Immature natural killer cell (primary cell): ENCODE measurements at regions not wholly inside any gene's neighbourhood (a gene's known extent, or its start where the extent isn't known, plus 50 kb on each side); places are given as distances from the start of the nearest gene placed in this dataset.

Experiments
- DNase-seq, 3 donors: peaks; one replicate each; pipeline ENCODE4 v3.0.0; 2022; ENCODE audit warnings: mixed read lengths in 1 of 3
- H3K27ac Mint-ChIP-seq, 6 donors: one replicate each; pipeline ENCODE4 v1.8.0; 2020; ENCODE audit warnings: mixed read lengths in 6 of 6, mild to moderate bottlenecking in 5 of 6, inconsistent platforms in 4 of 6, moderate library complexity in 3 of 6
- H3K27me3 Mint-ChIP-seq, 3 donors: one replicate each; pipeline ENCODE4 v1.8.0; 2020 to 2021; ENCODE audit warnings: low read depth in 3 of 3, mild to moderate bottlenecking in 3 of 3, mixed read lengths in 3 of 3, moderate library complexity in 3 of 3, inconsistent platforms in 1 of 3
- H3K36me3 Mint-ChIP-seq, 3 donors: one replicate each; pipeline ENCODE4 v1.8.0; 2020; ENCODE audit warnings: mixed read lengths in 3 of 3, inconsistent platforms in 2 of 3, mild to moderate bottlenecking in 2 of 3
- H3K4me1 Mint-ChIP-seq, 2 donors: one replicate each; pipeline ENCODE4 v1.8.0; 2020; ENCODE audit warnings: inconsistent platforms in 2 of 2, mild to moderate bottlenecking in 2 of 2, mixed read lengths in 2 of 2, moderate library complexity in 1 of 2
- H3K4me3 Mint-ChIP-seq, 5 donors: one replicate each; pipeline ENCODE4 v1.8.0; 2020; ENCODE audit warnings: mild to moderate bottlenecking in 5 of 5, mixed read lengths in 5 of 5, inconsistent platforms in 3 of 5, moderate library complexity in 3 of 5
- H3K9me3 Mint-ChIP-seq, 6 donors: one replicate each; pipeline ENCODE4 v1.8.0; 2020; ENCODE audit warnings: mild to moderate bottlenecking in 6 of 6, mixed read lengths in 6 of 6, inconsistent platforms in 4 of 6, moderate library complexity in 3 of 6

- Mint-ChIP-seq H3K4me1 (no peaks in the 10 kb centered on the region), H3K36me3 (no peaks in the 10 kb centered on the region), H3K27ac (no peak overlapping the region), H3K27me3 (peaks cover 2 to 5% (median 3%) of the 10 kb centered on the region in 3 donors), H3K9me3 (peaks cover 0 to 3% (median 0%) of the 10 kb centered on the region in 6 donors), H3K4me3 (no peak overlapping the region)
- no peak for DNase-seq
Observed at GRCh38 chr13:47170971-47171370, 274.1 kb upstream of the HTR2A start.

DNA sequence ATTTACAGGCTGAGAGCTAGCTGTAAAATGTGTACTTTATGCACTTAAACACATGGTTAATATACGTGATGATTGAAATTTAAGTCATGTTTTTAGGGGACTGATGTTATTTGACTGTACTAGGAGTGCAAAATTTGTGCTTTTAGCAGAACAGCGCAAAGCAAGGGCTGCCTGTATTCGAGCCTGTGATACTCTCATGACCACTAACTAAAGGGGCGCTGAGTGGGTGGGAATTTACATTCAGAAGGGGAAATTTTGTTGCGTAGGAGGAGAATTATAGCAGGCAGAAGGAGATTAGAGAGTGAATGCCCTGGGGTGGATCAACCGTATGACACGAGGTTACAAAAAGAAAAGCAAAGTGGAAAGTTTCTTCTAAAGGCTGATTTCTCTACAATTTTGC lies 271.8 kb upstream of the HTR2A start:
- H3K4me1 Mint-ChIP-seq, result no peaks in the 10 kb centered on the region
- DNase-seq, result no peak
- H3K36me3 Mint-ChIP-seq, result no peaks in the 10 kb centered on the region

GRCh38 chr13:47168066-47168465 lies 271.2 kb upstream of the HTR2A start:
- Mint-ChIP-seq H3K4me3 (no peak overlapping the region), H3K4me1 (no peaks in the 10 kb centered on the region), H3K27me3 (peaks cover 2 to 5% (median 2%) of the 10 kb centered on the region in 3 donors), H3K36me3 (no peaks in the 10 kb centered on the region), H3K9me3 (peaks cover 0 to 3% (median 0%) of the 10 kb centered on the region in 6 donors), H3K27ac (no peak overlapping the region)
- no peak for DNase-seq

More for the DNA sequence above, 271.8 kb upstream of the HTR2A start:
- Mint-ChIP-seq H3K27ac (no peak overlapping the region), H3K9me3 (peaks cover 0 to 3% (median 0%) of the 10 kb centered on the region in 6 donors), H3K27me3 (peaks cover 2 to 4% (median 3%) of the 10 kb centered on the region in 3 donors), H3K4me3 (no peak overlapping the region)

GRCh38 chr13:47166336-47166735 lies 269.5 kb upstream of the HTR2A start:
- peaks cover 0 to 7% (median under 1%) of the 10 kb centered on the region in 3 donors for H3K27me3 Mint-ChIP-seq
- peaks cover 0 to 3% (median 0%) of the 10 kb centered on the region in 6 donors for H3K9me3 Mint-ChIP-seq
- H3K4me3 Mint-ChIP-seq, result no peak overlapping the region
- no peaks in the 10 kb centered on the region for H3K4me1 Mint-ChIP-seq
- DNase-seq, result no peak
- H3K27ac Mint-ChIP-seq, result no peak overlapping the region
- no peaks in the 10 kb centered on the region for H3K36me3 Mint-ChIP-seq

DNA sequence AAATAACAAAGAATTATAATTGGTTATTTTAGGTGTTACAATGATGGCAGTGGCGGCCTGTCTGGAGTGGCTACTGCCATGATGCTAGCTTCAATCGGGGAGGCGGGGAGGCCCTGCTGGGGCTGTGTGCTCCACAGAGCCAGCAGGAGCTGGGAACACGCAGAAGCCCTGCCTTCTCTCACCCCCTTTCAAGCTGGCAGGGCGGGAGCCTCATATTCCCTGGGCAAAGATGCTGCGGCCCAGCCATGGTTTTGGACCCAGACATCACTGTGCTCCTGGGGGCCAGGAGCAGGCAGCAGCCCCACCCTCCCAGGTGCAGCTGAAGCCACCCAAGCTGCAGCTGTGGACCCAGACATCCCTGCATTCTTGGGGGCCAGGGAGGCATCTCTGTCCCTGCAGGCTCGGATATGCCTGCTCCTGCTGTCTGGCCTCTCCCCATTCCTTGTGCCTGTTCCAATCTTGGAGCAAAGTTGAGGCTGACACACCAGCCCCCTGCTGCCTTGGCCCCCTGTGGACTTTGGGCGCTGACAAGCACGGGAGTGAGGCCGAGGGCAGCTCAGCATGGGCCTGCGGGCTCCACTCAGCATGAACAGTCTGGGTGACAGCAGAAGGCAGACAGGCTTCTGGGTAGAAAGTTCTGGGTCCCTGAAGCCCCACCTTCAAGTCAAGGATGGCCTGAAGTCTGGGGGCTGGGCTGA lies 263.1 kb upstream of the HTR2A start:
- Mint-ChIP-seq H3K9me3 (peaks cover 0 to 11% (median 5%) of the 10 kb centered on the region in 6 donors), H3K4me1 (peaks cover 0 to 8% of the 10 kb centered on the region in 2 donors), H3K4me3 (no peak overlapping the region), H3K27me3 (peaks cover 0 to 4% (median 2%) of the 10 kb centered on the region in 3 donors), H3K27ac (no peak overlapping the region), H3K36me3 (no peaks in the 10 kb centered on the region)
- DNase-seq, result no peak

DNA sequence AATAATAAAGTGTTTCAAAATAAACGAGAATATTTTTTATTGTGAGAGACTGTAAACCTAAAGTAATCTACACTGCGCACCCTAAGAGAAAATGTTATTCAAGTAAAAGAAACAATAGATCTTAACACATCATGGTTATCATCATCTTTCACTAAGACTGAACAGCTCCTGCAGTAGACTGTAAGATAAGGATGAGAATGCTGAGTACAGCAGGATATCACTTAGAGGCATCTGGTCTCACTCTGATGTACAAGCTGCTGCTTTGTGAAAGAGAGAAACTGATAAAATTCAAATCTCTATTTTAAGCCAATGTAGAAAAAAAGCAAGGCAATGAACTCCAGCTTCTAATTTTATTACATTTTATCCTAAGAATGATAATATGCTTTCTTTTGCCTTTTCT lies 261.7 kb upstream of the HTR2A start:
- H3K36me3 Mint-ChIP-seq, result no peaks in the 10 kb centered on the region
- H3K4me3 Mint-ChIP-seq, result no peak overlapping the region
- DNase-seq, result no peak
- peaks cover 0 to 11% (median 6%) of the 10 kb centered on the region in 6 donors for H3K9me3 Mint-ChIP-seq
- peaks cover 0 to 8% of the 10 kb centered on the region in 2 donors for H3K4me1 Mint-ChIP-seq
- peaks cover 0 to 4% (median 2%) of the 10 kb centered on the region in 3 donors for H3K27me3 Mint-ChIP-seq
- H3K27ac Mint-ChIP-seq, result no peak overlapping the region

- Mint-ChIP-seq H3K36me3 (no peaks in the 10 kb centered on the region), H3K9me3 (peaks cover 0 to 4% (median 0%) of the 10 kb centered on the region in 6 donors), H3K4me3 (no peak overlapping the region), H3K4me1 (no peaks in the 10 kb centered on the region), H3K27me3 (peaks cover 0 to 3% (median 2%) of the 10 kb centered on the region in 3 donors), H3K27ac (no peak overlapping the region)
- no peak for DNase-seq
Observed at GRCh38 chr13:47148543-47148942, 251.7 kb upstream of the HTR2A start.

DNA sequence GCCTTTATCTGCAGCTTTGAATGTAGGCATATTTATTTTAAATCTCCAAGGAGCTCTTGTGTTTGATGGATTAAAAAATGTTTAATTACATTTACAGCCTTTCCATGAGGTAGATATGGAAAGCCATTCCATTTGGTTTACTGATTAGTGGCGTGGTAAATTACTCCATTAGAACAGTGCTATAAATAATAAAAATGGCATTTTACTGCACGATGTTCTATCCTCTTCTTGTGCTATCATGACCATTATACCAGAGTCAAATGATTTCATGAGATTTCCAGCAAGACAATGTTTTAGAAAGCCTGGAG lies 250.9 kb upstream of the HTR2A start:
- H3K4me1 Mint-ChIP-seq, result no peaks in the 10 kb centered on the region
- H3K9me3 Mint-ChIP-seq, result peaks cover 0 to 4% (median 0%) of the 10 kb centered on the region in 6 donors
- H3K27ac Mint-ChIP-seq, result no peak overlapping the region
- DNase-seq, result no peak
- no peak overlapping the region for H3K4me3 Mint-ChIP-seq
- H3K27me3 Mint-ChIP-seq, result peaks cover 0 to 3% (median 2%) of the 10 kb centered on the region in 3 donors
- H3K36me3 Mint-ChIP-seq, result no peaks in the 10 kb centered on the region

GRCh38 chr13:47146991-47147811 lies 250.3 kb upstream of the HTR2A start:
- peaks cover 0 to 3% (median 2%) of the 10 kb centered on the region in 3 donors for H3K27me3 Mint-ChIP-seq
- H3K36me3 Mint-ChIP-seq, result no peaks in the 10 kb centered on the region
- H3K9me3 Mint-ChIP-seq, result peaks cover 0 to 4% (median 0%) of the 10 kb centered on the region in 6 donors
- no peaks in the 10 kb centered on the region for H3K4me1 Mint-ChIP-seq
- H3K4me3 Mint-ChIP-seq, result no peak overlapping the region
- no peak overlapping the region for H3K27ac Mint-ChIP-seq
- no peak for DNase-seq

DNA sequence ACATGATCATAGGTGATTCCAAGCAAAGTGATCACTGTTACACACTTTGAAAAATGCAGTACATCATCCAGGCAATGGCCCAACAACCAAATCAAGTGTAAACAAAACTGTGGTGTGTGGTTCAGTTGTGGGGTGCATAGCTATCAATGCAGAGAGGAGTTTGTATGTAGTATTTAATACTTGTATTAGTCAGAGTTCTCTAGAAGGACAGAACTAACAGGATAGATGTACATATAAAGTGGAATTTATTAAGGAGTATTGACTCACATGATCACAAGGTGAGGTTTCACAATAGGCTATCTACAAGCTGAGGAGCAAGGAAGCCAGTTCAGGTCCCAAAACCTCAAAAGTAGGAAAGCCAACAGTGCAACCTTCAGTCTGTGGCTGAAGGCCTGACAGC lies 249.3 kb upstream of the HTR2A start:
- H3K9me3 Mint-ChIP-seq, result peaks cover 0 to 3% (median 0%) of the 10 kb centered on the region in 6 donors
- DNase-seq, result no peak
- no peaks in the 10 kb centered on the region for H3K36me3 Mint-ChIP-seq
- H3K4me1 Mint-ChIP-seq, result no peaks in the 10 kb centered on the region
- H3K27ac Mint-ChIP-seq, result no peak overlapping the region
- peaks cover 0 to 3% (median 2%) of the 10 kb centered on the region in 3 donors for H3K27me3 Mint-ChIP-seq
- no peak overlapping the region for H3K4me3 Mint-ChIP-seq

- no peak for DNase-seq
- Mint-ChIP-seq H3K9me3 (peaks cover 0 to 5% (median 1%) of the 10 kb centered on the region in 6 donors), H3K4me3 (no peak overlapping the region), H3K4me1 (no peaks in the 10 kb centered on the region), H3K27ac (no peak overlapping the region), H3K27me3 (peaks cover 0 to 2% (median 0%) of the 10 kb centered on the region in 3 donors), H3K36me3 (no peaks in the 10 kb centered on the region)
Observed at GRCh38 chr13:47144782-47145181, 247.9 kb upstream of the HTR2A start.

- no peaks in the 10 kb centered on the region for H3K4me1 Mint-ChIP-seq
- H3K27me3 Mint-ChIP-seq, result peaks cover 0 to 2% (median 0%) of the 10 kb centered on the region in 3 donors
- H3K9me3 Mint-ChIP-seq, result peaks cover 0 to 5% (median 1%) of the 10 kb centered on the region in 6 donors
- H3K4me3 Mint-ChIP-seq, result no peak overlapping the region
- no peak for DNase-seq
- H3K36me3 Mint-ChIP-seq, result no peaks in the 10 kb centered on the region
- H3K27ac Mint-ChIP-seq, result no peak overlapping the region
Observed at GRCh38 chr13:47142105-47142504, 245.3 kb upstream of the HTR2A start.

- H3K36me3 Mint-ChIP-seq, result no peaks in the 10 kb centered on the region
- H3K4me3 Mint-ChIP-seq, result no peak overlapping the region
- H3K27ac Mint-ChIP-seq, result no peak overlapping the region
- peaks cover 0 to 2% (median 0%) of the 10 kb centered on the region in 3 donors for H3K27me3 Mint-ChIP-seq
- H3K4me1 Mint-ChIP-seq, result no peaks in the 10 kb centered on the region
- no peak for DNase-seq
- peaks cover 0 to 2% (median 1%) of the 10 kb centered on the region in 6 donors for H3K9me3 Mint-ChIP-seq
Observed at GRCh38 chr13:47139519-47139918, 242.7 kb upstream of the HTR2A start.

GRCh38 chr13:47136504-47136941 lies 239.7 kb upstream of the HTR2A start:
- Mint-ChIP-seq H3K9me3 (peaks cover 0 to 2% (median 1%) of the 10 kb centered on the region in 6 donors), H3K4me1 (no peaks in the 10 kb centered on the region), H3K27me3 (no peaks in the 10 kb centered on the region), H3K36me3 (no peaks in the 10 kb centered on the region), H3K27ac (no peak overlapping the region), H3K4me3 (no peak overlapping the region)
- no peak for DNase-seq
